Erythroblast (primary cell): ENCODE measurements at regions not wholly inside any gene's neighbourhood (a gene's known extent, or its start where the extent isn't known, plus 50 kb on each side); places are given as distances from the start of the nearest gene placed in this dataset.

Experiments
- GATA1 ChIP-seq: IDR thresholded peaks from 2 replicates; pipeline ENCODE4 v1.6.1; 2011; ENCODE audit warnings: low read depth, mild to moderate bottlenecking, control low read depth, low read length, moderate library complexity
- POLR2A ChIP-seq: IDR thresholded peaks from 2 replicates; pipeline ENCODE4 v1.6.1; 2011; ENCODE audit warnings: mild to moderate bottlenecking, low read length

DNA sequence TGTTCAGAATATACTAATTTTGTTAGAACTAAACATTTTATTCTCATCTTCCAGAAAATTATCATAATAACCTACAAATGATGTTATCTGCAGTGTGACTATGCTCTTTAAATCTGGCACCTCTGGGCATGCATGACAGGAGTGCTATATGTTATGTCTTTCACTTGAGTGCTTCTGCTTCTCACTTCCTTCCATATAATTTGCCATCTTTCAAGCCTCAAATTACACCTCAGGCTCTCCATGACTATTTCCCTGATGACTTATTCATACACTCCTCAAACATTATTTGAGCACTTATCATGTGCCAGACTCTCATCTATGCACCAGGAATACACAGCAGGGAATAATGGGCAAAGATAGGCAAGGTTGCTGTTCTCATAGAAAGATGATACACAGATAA is 219.3 kb upstream of the POU2AF2 start:
- TF ChIP-seq POLR2A (no peak), GATA1 (no peak)
